ENCODE measurements at regions not wholly inside any gene's neighbourhood (a gene's known extent, or its start where the extent isn't known, plus 50 kb on each side); places are given as distances from the start of the nearest gene placed in this dataset.

DNA sequence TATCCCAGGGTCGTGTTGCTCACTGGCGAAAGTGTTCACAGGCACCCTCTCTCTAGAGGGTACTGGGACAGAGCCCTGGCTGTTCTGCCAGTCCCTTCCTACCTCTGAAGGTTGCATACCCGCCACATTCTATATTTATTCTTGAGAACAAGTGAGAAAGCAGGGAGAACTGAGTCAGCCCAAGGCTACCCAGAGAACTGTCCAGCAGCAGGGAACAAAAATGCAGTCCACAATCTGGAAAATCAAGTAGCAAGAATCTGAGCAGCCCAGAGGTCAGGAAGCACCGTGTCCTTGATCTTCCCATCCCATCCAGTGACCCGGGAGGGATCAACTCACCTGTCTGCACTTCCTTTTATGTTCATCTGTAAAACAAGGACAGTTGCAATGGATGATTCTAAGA is 164.1 kb downstream of the FBXO15 start:
- Histone ChIP-seq H3K4me1 (no peaks in the 10 kb centered on the region), H3K27me3 (no peaks in the 10 kb centered on the region), H3K36me3 (no peaks in the 10 kb centered on the region), H3K9me3 (no peaks in the 10 kb centered on the region), H3K4me3 (no peak overlapping the region), H3K27ac (replicated peaks in 1 of 4) (no peak overlapping the region)
- DNase-seq (ENCODE audit: extremely low spot score) = no peak
- intact Hi-C loops (cut with DNase I) = no loop called here
- WGBS = 86% methylated on average over 3 of the region's 5 CpGs
- TF ChIP-seq, protein P1, sequence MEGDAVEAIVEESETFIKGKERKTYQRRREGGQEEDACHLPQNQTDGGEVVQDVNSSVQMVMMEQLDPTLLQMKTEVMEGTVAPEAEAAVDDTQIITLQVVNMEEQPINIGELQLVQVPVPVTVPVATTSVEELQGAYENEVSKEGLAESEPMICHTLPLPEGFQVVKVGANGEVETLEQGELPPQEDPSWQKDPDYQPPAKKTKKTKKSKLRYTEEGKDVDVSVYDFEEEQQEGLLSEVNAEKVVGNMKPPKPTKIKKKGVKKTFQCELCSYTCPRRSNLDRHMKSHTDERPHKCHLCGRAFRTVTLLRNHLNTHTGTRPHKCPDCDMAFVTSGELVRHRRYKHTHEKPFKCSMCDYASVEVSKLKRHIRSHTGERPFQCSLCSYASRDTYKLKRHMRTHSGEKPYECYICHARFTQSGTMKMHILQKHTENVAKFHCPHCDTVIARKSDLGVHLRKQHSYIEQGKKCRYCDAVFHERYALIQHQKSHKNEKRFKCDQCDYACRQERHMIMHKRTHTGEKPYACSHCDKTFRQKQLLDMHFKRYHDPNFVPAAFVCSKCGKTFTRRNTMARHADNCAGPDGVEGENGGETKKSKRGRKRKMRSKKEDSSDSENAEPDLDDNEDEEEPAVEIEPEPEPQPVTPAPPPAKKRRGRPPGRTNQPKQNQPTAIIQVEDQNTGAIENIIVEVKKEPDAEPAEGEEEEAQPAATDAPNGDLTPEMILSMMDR (IDR thresholded peaks at IDR 0.05) = no peak
- TF ChIP-seq POLR2A (IDR thresholded peaks at IDR 0.05; ENCODE audit: low read depth) = no peak
- no peak for TF ChIP-seq POLR2AphosphoS5 (IDR thresholded peaks at IDR 0.05)
- no peak for TF ChIP-seq EP300 (IDR thresholded peaks at IDR 0.05)

DNA sequence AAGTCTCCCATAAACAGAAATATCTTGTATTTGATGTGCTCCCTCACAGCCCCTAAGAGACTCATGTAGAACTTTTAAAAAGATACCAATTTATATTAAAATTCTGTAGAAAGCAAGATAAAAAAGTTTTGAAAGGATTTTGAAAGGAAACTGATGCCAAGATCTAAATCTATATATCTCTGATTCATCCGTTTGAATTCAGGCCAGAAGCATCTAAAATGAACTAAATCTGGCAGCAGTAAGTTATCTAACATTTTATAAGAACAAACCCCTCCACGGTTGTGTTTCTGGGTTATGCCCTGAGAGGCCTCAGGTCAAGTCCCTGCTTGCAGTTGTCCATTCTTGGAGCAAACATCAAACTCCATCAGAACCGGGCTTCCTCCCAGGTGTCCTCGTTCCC is 165.8 kb downstream of the FBXO15 start:
- no peak for DNase-seq (ENCODE audit: extremely low spot score)

DNA sequence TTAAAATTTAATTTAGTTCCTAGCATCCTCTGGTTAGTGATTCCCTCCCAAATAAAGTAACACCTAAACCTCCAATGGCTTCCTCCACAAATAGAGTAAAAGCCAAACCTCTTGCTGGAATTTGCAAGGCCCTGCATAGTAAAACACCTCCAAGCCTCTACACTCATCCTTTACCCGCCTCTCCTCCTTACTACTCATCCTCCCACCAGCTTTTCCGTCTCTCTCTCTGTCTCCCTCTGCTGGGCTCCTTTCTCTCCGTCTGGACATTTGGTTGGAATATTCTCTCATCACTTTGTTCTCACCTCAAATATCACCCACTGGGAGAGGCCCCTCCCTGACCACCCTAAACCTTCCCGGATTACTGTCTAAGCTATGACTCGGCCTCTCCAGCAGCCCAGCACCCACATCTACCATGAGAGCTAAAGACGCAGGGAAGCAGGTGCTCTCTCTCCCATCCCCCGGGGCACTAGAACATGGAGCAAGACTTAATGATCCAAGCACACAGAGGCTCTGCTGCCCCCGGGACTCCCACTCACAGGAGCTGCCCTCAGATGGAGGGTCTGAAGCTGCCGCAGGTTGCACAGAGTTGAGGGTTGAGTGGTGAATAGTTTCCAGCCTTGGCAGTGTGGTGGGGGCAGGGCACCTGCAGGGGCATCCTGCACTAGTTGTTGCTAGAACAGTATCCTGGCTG is 167.2 kb downstream of the FBXO15 start:
- no peaks in the 10 kb centered on the region for H3K9me3 ChIP-seq
- no peak overlapping the region for H3K27ac ChIP-seq (replicated peaks in 1 of 4)
- no peak overlapping the region for H3K4me3 ChIP-seq
- WGBS = 78% methylated on average over 9 of the region's 9 CpGs
- TF ChIP-seq, protein P1 (IDR thresholded peaks at IDR 0.05) = no peak
- peak; percentile 77 for DNase-seq (ENCODE audit: extremely low spot score)
- intact Hi-C loops (cut with DNase I) = no loop called here
- no peaks in the 10 kb centered on the region for H3K27me3 ChIP-seq
- no peaks in the 10 kb centered on the region for H3K36me3 ChIP-seq
- H3K4me1 ChIP-seq = no peaks in the 10 kb centered on the region

More for the DNA sequence above, 165.8 kb downstream of the FBXO15 start:
- WGBS = 72% methylated on average over 4 of the region's 4 CpGs
- no peak overlapping the region for H3K27ac ChIP-seq (replicated peaks in 1 of 4)
- no peaks in the 10 kb centered on the region for H3K9me3 ChIP-seq
- no peak overlapping the region for H3K4me3 ChIP-seq
- no peaks in the 10 kb centered on the region for H3K36me3 ChIP-seq
- no peaks in the 10 kb centered on the region for H3K27me3 ChIP-seq
- intact Hi-C loops (cut with DNase I) = no loop called here
- TF ChIP-seq EP300 (IDR thresholded peaks at IDR 0.05) (no peak), POLR2A (IDR thresholded peaks at IDR 0.05; ENCODE audit: low read depth) (no peak), POLR2AphosphoS5 (IDR thresholded peaks at IDR 0.05) (no peak)
- TF ChIP-seq, protein P1 (IDR thresholded peaks at IDR 0.05) = no peak
- H3K4me1 ChIP-seq = no peaks in the 10 kb centered on the region

DNA sequence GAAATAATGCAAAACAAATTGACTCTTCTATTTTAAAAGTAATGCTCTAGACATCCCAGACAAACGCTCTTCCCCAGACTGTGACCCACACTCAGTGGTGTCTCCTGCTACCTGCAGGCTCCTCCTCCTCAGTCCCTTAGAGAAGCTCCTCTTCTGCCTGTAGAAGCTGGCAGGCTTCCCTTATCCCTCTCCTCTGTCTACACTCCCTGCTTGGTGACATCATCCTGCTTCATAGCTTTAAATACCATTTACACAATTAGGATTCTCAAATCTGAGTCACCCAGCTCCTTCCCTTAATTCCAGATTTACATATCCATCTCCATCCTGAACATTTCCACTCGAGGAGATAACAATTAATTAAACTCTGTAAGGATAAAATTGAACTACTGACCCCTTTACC is 167.9 kb downstream of the FBXO15 start:
- intact Hi-C loops (cut with DNase I) = no loop called here
- Histone ChIP-seq H3K36me3 (no peaks in the 10 kb centered on the region), H3K27ac (replicated peaks in 1 of 4) (no peak overlapping the region), H3K27me3 (no peaks in the 10 kb centered on the region), H3K4me1 (no peaks in the 10 kb centered on the region), H3K9me3 (no peaks in the 10 kb centered on the region), H3K4me3 (no peak overlapping the region)
- TF ChIP-seq POLR2A (IDR thresholded peaks at IDR 0.05; ENCODE audit: low read depth) = no peak
- TF ChIP-seq, protein P1 (IDR thresholded peaks at IDR 0.05) = no peak
- TF ChIP-seq POLR2AphosphoS5 (IDR thresholded peaks at IDR 0.05) = no peak
- TF ChIP-seq EP300 (IDR thresholded peaks at IDR 0.05) = no peak
- 46% methylated on average over 2 of the region's 2 CpGs for WGBS
- peak; percentile 68 for DNase-seq (ENCODE audit: extremely low spot score)

DNA sequence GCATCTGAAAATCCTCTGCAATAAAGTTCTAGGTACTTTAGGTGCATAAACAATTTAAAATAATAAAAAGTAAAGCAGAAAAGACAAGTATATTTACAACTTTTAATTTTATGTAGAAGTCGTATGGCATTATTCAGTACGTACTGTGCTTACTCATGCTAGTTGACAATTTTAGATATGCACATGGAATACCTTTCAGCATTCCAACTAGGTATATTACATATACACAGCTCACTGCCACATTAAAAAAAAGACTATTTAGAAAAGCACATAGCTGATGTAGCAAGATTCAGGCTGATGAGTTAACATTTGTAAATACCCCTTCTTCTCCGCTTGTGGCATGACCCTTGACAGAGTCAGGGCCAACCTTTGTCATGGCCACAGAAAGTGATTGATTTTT is 171.2 kb downstream of the FBXO15 start:
- H3K9me3 ChIP-seq = no peaks in the 10 kb centered on the region
- 72% methylated on average over 3 of the region's 3 CpGs for WGBS
- intact Hi-C loops (cut with DNase I) = no loop called here
- peaks cover 0 to 8% (median 0%) of the 10 kb centered on the region in 4 donors for H3K27me3 ChIP-seq
- TF ChIP-seq POLR2A (IDR thresholded peaks at IDR 0.05; ENCODE audit: low read depth) = no peak
- TF ChIP-seq POLR2AphosphoS5 (IDR thresholded peaks at IDR 0.05) = no peak
- TF ChIP-seq, protein P1 (IDR thresholded peaks at IDR 0.05) = no peak
- no peak for TF ChIP-seq EP300 (IDR thresholded peaks at IDR 0.05)
- H3K27ac ChIP-seq (replicated peaks in 1 of 4) = no peak overlapping the region
- no peaks in the 10 kb centered on the region for H3K36me3 ChIP-seq
- H3K4me3 ChIP-seq = no peak overlapping the region
- no peaks in the 10 kb centered on the region for H3K4me1 ChIP-seq
- no peak for DNase-seq (ENCODE audit: extremely low spot score)
